ENCODE measurements at regions not wholly inside any gene's neighbourhood (a gene's known extent, or its start where the extent isn't known, plus 50 kb on each side); places are given as distances from the start of the nearest gene placed in this dataset.

DNA sequence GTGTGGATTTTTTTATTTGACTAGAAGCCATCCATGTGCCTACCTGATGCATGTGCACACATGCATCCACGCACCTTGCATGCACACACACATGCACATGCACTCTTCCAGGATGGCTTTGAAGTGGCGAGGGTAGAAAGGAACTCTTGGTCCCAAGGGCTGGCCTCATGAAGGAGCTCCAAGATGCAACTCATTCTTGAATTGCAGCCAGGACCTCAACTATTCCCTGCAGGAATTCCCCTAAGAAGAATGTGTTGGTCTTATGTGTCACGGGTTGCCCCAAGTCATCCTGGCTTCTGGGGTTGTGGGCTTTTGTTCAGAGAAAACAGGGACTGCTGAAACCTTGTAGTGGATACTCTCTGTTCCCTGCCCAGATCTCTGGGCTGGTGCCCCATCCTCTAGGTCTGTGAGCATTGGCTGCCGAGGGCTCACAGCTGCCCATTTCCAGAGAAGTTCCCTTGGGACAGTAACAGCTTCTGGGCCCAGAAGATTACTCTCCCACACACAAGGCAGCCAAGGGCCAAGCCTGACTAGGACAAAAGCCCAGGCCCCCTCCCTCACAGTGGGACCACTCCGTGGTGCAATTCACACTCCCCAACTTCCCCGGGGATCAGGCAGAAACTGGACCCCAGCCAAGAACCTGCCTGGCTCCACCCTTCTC is 137.6 kb downstream of the COPS8 start:
- Histone ChIP-seq H3K4me3 (ENCODE audit: low read length) (no peak overlapping the region), H3K27me3 (ENCODE audit: insufficient read depth, low read length) (no peaks in the 10 kb centered on the region), H3K9me3 (ENCODE audit: insufficient read depth, low read depth, low read length) (no peaks in the 10 kb centered on the region), H3K36me3 (ENCODE audit: insufficient read depth, low read depth, low read length) (no peaks in the 10 kb centered on the region), H3K9ac (ENCODE audit: low read depth, low read length) (no peak overlapping the region), H3K27ac (ENCODE audit: low read length) (no peak overlapping the region), H3K4me1 (ENCODE audit: insufficient read depth, low read length) (peaks cover 4% of the 10 kb centered on the region; the same call in 1 of the 2 replicates)

GRCh38 chr2:237227190-237227589 is 141.5 kb downstream of the COPS8 start:
- no peaks in the 10 kb centered on the region for H3K27me3 ChIP-seq (ENCODE audit: insufficient read depth, low read length)
- no peak overlapping the region for H3K9ac ChIP-seq (ENCODE audit: low read depth, low read length)
- H3K27ac ChIP-seq (ENCODE audit: low read length) = no peak overlapping the region
- no peaks in the 10 kb centered on the region for H3K36me3 ChIP-seq (ENCODE audit: insufficient read depth, low read depth, low read length)
- H3K9me3 ChIP-seq (ENCODE audit: insufficient read depth, low read depth, low read length) = no peaks in the 10 kb centered on the region
- H3K4me1 ChIP-seq (ENCODE audit: insufficient read depth, low read length) = no peaks in the 10 kb centered on the region; the same call in 1 of the 2 replicates
- no peak overlapping the region for H3K4me3 ChIP-seq (ENCODE audit: low read length)

DNA sequence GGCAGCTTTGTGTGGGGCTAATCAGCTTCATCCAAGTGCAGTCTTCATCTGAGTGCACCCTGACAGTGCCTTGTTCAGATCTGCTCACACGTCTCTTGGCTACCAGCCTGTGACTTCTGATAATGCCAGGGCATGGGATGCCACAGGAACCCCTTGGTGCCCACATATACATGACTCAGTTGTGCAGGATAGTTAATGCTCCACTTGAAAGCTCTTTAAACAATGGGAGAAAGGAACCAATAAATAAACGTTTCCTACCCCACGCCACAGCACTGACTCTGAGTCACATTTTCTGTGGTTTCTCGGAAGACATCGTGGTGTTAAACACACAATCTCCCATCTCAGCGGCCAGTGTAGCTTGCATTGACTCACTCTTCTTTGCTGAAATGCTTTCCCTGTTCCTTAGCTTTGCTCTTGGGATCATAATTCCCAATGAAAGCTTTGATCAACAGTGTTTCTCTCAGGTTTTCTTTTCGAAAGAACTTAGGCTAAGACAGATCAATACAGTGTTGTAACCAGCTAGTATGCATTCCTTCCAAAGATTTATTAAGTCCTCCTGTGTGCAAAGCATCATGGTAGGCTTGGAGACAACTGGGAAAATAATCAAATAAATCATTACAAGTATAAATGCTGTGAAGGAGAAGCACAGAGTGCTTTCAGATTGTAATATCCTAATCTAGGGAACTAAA is 142.0 kb downstream of the COPS8 start:
- no peaks in the 10 kb centered on the region for H3K27me3 ChIP-seq (ENCODE audit: insufficient read depth, low read length)
- no peak overlapping the region for H3K27ac ChIP-seq (ENCODE audit: low read length)
- H3K4me3 ChIP-seq (ENCODE audit: low read length) = no peak overlapping the region
- no peaks in the 10 kb centered on the region for H3K36me3 ChIP-seq (ENCODE audit: insufficient read depth, low read depth, low read length)
- H3K9ac ChIP-seq (ENCODE audit: low read depth, low read length) = no peak overlapping the region
- H3K9me3 ChIP-seq (ENCODE audit: insufficient read depth, low read depth, low read length) = no peaks in the 10 kb centered on the region
- H3K4me1 ChIP-seq (ENCODE audit: insufficient read depth, low read length) = no peaks in the 10 kb centered on the region

DNA sequence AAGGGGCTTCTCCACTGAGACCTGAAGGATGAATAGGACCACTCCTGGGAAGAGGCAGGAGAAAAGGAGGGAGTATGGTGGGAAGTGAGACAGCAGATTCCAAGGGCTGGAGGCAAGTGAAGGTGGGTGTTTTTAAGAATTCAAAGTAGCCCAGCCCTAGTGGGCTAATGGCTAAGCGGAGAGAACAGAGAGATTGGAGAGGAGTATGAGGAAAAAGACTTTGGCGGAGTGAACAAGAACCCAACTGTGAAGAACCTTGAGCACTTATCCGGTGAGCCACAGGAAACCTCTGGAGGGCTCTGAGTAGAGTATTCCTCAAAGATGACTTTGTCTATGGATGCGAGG is 142.6 kb downstream of the COPS8 start:
- H3K27me3 ChIP-seq (ENCODE audit: insufficient read depth, low read length) = no peaks in the 10 kb centered on the region
- no peaks in the 10 kb centered on the region for H3K36me3 ChIP-seq (ENCODE audit: insufficient read depth, low read depth, low read length)
- H3K9me3 ChIP-seq (ENCODE audit: insufficient read depth, low read depth, low read length) = no peaks in the 10 kb centered on the region
- H3K4me3 ChIP-seq (ENCODE audit: low read length) = no peak overlapping the region
- no peak overlapping the region for H3K27ac ChIP-seq (ENCODE audit: low read length)
- H3K4me1 ChIP-seq (ENCODE audit: insufficient read depth, low read length) = no peaks in the 10 kb centered on the region
- H3K9ac ChIP-seq (ENCODE audit: low read depth, low read length) = no peak overlapping the region

GRCh38 chr2:237229905-237230304 is 144.2 kb downstream of the COPS8 start:
- Histone ChIP-seq H3K27ac (ENCODE audit: low read length) (no peak overlapping the region), H3K36me3 (ENCODE audit: insufficient read depth, low read depth, low read length) (no peaks in the 10 kb centered on the region), H3K4me3 (ENCODE audit: low read length) (no peak overlapping the region), H3K9me3 (ENCODE audit: insufficient read depth, low read depth, low read length) (no peaks in the 10 kb centered on the region), H3K4me1 (ENCODE audit: insufficient read depth, low read length) (no peaks in the 10 kb centered on the region), H3K27me3 (ENCODE audit: insufficient read depth, low read length) (no peaks in the 10 kb centered on the region), H3K9ac (ENCODE audit: low read depth, low read length) (no peak overlapping the region)

GRCh38 chr2:237230355-237230754 is 144.7 kb downstream of the COPS8 start:
- Histone ChIP-seq H3K36me3 (ENCODE audit: insufficient read depth, low read depth, low read length) (no peaks in the 10 kb centered on the region), H3K9ac (ENCODE audit: low read depth, low read length) (no peak overlapping the region), H3K4me1 (ENCODE audit: insufficient read depth, low read length) (no peaks in the 10 kb centered on the region), H3K9me3 (ENCODE audit: insufficient read depth, low read depth, low read length) (no peaks in the 10 kb centered on the region), H3K27me3 (ENCODE audit: insufficient read depth, low read length) (no peaks in the 10 kb centered on the region), H3K27ac (ENCODE audit: low read length) (no peak overlapping the region), H3K4me3 (ENCODE audit: low read length) (no peak overlapping the region)

- H3K4me3 ChIP-seq (ENCODE audit: low read length) = no peak overlapping the region
- H3K27ac ChIP-seq (ENCODE audit: low read length) = no peak overlapping the region
- H3K9ac ChIP-seq (ENCODE audit: low read depth, low read length) = no peak overlapping the region
- H3K27me3 ChIP-seq (ENCODE audit: insufficient read depth, low read length) = no peaks in the 10 kb centered on the region
- no peaks in the 10 kb centered on the region for H3K36me3 ChIP-seq (ENCODE audit: insufficient read depth, low read depth, low read length)
- no peaks in the 10 kb centered on the region for H3K9me3 ChIP-seq (ENCODE audit: insufficient read depth, low read depth, low read length)
- no peaks in the 10 kb centered on the region for H3K4me1 ChIP-seq (ENCODE audit: insufficient read depth, low read length)
Observed at GRCh38 chr2:237231593-237231992, 145.9 kb downstream of the COPS8 start.

GRCh38 chr2:237232166-237232565 is 146.5 kb downstream of the COPS8 start:
- no peaks in the 10 kb centered on the region for H3K27me3 ChIP-seq (ENCODE audit: insufficient read depth, low read length)
- H3K36me3 ChIP-seq (ENCODE audit: insufficient read depth, low read depth, low read length) = no peaks in the 10 kb centered on the region

DNA sequence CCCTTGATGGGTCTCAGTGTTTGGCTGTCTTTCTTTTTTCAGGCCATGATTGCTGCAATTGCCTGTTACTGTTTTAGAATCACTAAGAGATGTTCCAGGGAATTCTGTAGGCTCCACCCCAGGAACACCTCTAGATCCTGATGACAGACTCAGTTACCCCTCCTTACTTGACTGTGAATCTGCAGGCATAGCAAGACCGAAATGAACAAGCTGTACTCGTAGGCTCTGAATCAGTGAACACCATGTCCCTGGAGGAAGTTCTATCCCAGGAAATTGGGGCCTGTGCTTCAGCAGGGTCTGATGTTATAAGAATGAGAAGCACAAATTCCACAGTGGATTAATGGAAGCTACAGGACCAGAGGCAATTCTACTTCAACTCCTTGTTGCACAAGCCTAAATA is 148.6 kb downstream of the COPS8 start:
- Histone ChIP-seq H3K9ac (ENCODE audit: low read depth, low read length) (no peak overlapping the region), H3K36me3 (ENCODE audit: insufficient read depth, low read depth, low read length) (no peaks in the 10 kb centered on the region), H3K27ac (ENCODE audit: low read length) (no peak overlapping the region), H3K4me1 (ENCODE audit: insufficient read depth, low read length) (no peaks in the 10 kb centered on the region), H3K27me3 (ENCODE audit: insufficient read depth, low read length) (no peaks in the 10 kb centered on the region), H3K9me3 (ENCODE audit: insufficient read depth, low read depth, low read length) (no peaks in the 10 kb centered on the region), H3K4me3 (ENCODE audit: low read length) (no peak overlapping the region)

More at GRCh38 chr2:237232166-237232565, 146.5 kb downstream of the COPS8 start:
- H3K9me3 ChIP-seq (ENCODE audit: insufficient read depth, low read depth, low read length) = no peaks in the 10 kb centered on the region
- H3K4me3 ChIP-seq (ENCODE audit: low read length) = no peak overlapping the region
- H3K4me1 ChIP-seq (ENCODE audit: insufficient read depth, low read length) = no peaks in the 10 kb centered on the region
- no peak overlapping the region for H3K9ac ChIP-seq (ENCODE audit: low read depth, low read length)
- H3K27ac ChIP-seq (ENCODE audit: low read length) = no peak overlapping the region

- no peaks in the 10 kb centered on the region for H3K36me3 ChIP-seq (ENCODE audit: insufficient read depth, low read depth, low read length)
- no peak overlapping the region for H3K9ac ChIP-seq (ENCODE audit: low read depth, low read length)
- no peak overlapping the region for H3K27ac ChIP-seq (ENCODE audit: low read length)
- H3K9me3 ChIP-seq (ENCODE audit: insufficient read depth, low read depth, low read length) = peaks cover 7% of the 10 kb centered on the region
- no peak overlapping the region for H3K4me3 ChIP-seq (ENCODE audit: low read length)
- no peaks in the 10 kb centered on the region for H3K27me3 ChIP-seq (ENCODE audit: insufficient read depth, low read length)
- H3K4me1 ChIP-seq (ENCODE audit: insufficient read depth, low read length) = no peaks in the 10 kb centered on the region
Observed at GRCh38 chr2:237235383-237236095, 149.8 kb downstream of the COPS8 start.

- H3K4me3 ChIP-seq (ENCODE audit: low read length) = no peak overlapping the region
- no peak overlapping the region for H3K9ac ChIP-seq (ENCODE audit: low read depth, low read length)
- no peak overlapping the region for H3K27ac ChIP-seq (ENCODE audit: low read length)
- no peaks in the 10 kb centered on the region for H3K4me1 ChIP-seq (ENCODE audit: insufficient read depth, low read length)
- H3K36me3 ChIP-seq (ENCODE audit: insufficient read depth, low read depth, low read length) = no peaks in the 10 kb centered on the region
- H3K9me3 ChIP-seq (ENCODE audit: insufficient read depth, low read depth, low read length) = peaks cover 14% of the 10 kb centered on the region
- H3K27me3 ChIP-seq (ENCODE audit: insufficient read depth, low read length) = no peaks in the 10 kb centered on the region
Observed at GRCh38 chr2:237236188-237236587, 150.5 kb downstream of the COPS8 start.

DNA sequence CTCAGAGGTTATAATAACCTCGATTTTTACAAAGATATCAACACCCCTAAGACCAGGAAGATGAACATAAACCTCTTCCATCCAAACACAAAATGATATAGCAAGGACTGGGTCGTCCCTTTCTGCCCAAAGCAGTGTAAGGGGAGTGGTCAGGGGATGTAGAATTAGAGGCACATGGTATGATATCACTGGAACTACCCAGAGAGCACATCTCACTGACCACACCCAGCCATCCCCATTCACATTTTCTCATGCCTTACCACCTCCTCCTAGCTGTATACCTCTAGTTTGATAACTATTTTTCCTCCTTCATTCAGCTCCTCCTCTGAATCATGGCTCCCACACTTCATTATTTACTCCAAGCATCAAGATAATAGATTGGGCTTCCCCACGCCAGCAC is 152.6 kb downstream of the COPS8 start:
- H3K27me3 ChIP-seq (ENCODE audit: insufficient read depth, low read length) = no peaks in the 10 kb centered on the region
- H3K9ac ChIP-seq (ENCODE audit: low read depth, low read length) = no peak overlapping the region
- no peaks in the 10 kb centered on the region for H3K4me1 ChIP-seq (ENCODE audit: insufficient read depth, low read length)
- peaks cover 27% of the 10 kb centered on the region for H3K9me3 ChIP-seq (ENCODE audit: insufficient read depth, low read depth, low read length)
- no peak overlapping the region for H3K4me3 ChIP-seq (ENCODE audit: low read length)
- H3K27ac ChIP-seq (ENCODE audit: low read length) = no peak overlapping the region
- no peaks in the 10 kb centered on the region for H3K36me3 ChIP-seq (ENCODE audit: insufficient read depth, low read depth, low read length)

Measured in iPS-20b (cell line).